ENCODE measurements at regions not wholly inside any gene's neighbourhood (a gene's known extent, or its start where the extent isn't known, plus 50 kb on each side); places are given as distances from the start of the nearest gene placed in this dataset.

DNA sequence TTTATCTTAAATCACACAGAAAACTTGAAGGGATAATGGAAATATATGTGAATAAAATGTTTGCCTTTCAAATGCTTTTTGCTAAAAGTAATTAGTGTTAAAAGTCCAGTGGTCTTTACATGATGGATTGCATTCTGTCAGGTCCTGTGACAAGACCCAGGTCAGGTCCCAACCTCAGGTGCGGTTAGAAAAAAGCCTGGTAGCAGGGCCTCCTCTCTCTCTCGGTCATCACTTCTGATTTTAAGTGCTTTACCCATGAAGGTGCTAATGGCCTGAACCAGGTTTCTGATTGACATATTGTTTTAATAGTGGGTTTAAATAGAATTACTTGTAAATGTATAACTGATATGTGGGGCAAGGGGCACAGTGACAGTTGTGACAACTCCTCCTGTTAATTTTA, 736.3 kb downstream of the POM121L12 start:
- Mint-ChIP-seq H3K9me3 (ENCODE audit: low read depth) (peaks cover 3% of the 10 kb centered on the region), H3K27ac (no peak overlapping the region), H3K4me3 (ENCODE audit: low read depth) (no peak overlapping the region), H3K27me3 (peaks cover 3% of the 10 kb centered on the region), H3K4me1 (ENCODE audit: low read depth) (peaks cover 2% of the 10 kb centered on the region), H3K36me3 (ENCODE audit: insufficient read depth) (no peaks in the 10 kb centered on the region)
- no peak for DNase-seq (ENCODE audit: low spot score, unreplicated experiment)
- TF ChIP-seq, protein P1, sequence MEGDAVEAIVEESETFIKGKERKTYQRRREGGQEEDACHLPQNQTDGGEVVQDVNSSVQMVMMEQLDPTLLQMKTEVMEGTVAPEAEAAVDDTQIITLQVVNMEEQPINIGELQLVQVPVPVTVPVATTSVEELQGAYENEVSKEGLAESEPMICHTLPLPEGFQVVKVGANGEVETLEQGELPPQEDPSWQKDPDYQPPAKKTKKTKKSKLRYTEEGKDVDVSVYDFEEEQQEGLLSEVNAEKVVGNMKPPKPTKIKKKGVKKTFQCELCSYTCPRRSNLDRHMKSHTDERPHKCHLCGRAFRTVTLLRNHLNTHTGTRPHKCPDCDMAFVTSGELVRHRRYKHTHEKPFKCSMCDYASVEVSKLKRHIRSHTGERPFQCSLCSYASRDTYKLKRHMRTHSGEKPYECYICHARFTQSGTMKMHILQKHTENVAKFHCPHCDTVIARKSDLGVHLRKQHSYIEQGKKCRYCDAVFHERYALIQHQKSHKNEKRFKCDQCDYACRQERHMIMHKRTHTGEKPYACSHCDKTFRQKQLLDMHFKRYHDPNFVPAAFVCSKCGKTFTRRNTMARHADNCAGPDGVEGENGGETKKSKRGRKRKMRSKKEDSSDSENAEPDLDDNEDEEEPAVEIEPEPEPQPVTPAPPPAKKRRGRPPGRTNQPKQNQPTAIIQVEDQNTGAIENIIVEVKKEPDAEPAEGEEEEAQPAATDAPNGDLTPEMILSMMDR (IDR thresholded peaks at IDR 0.05; ENCODE audit: unreplicated experiment): no peak

GRCh38 chr7:53776323-53776722, 740.9 kb downstream of the POM121L12 start:
- Mint-ChIP-seq H3K27ac (no peak overlapping the region), H3K4me1 (ENCODE audit: low read depth) (no peaks in the 10 kb centered on the region), H3K4me3 (ENCODE audit: low read depth) (no peak overlapping the region), H3K9me3 (ENCODE audit: low read depth) (no peaks in the 10 kb centered on the region), H3K27me3 (peaks cover 3% of the 10 kb centered on the region), H3K36me3 (ENCODE audit: insufficient read depth) (no peaks in the 10 kb centered on the region)
- no peak for DNase-seq (ENCODE audit: low spot score, unreplicated experiment)
- TF ChIP-seq, protein P1 (IDR thresholded peaks at IDR 0.05; ENCODE audit: unreplicated experiment): no peak

DNA sequence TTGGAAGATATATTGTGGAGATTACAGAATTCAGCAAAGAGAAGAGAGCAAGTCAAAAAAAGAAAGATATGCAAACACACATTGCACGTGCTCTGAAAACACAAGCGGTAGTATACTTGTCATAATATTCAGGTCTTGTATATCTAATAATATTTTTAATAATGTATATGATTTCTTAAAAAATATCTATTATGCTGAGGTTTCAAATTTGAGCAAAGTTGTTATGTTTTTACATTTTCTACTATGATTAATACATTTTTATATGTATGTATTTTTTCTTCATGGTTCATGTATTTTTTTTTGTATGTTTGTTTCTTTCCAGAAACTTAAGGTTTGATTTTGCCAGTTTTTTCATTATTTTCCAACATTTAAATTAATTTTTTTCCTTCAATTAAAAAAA, 752.4 kb upstream of the VSTM2A start:
- no peak for DNase-seq (ENCODE audit: low spot score, unreplicated experiment)
- no peaks in the 10 kb centered on the region for H3K27me3 Mint-ChIP-seq
- TF ChIP-seq, protein P1 (IDR thresholded peaks at IDR 0.05; ENCODE audit: unreplicated experiment): no peak
- H3K27ac Mint-ChIP-seq: no peak overlapping the region
- H3K4me3 Mint-ChIP-seq (ENCODE audit: low read depth): no peak overlapping the region
- H3K4me1 Mint-ChIP-seq (ENCODE audit: low read depth): no peaks in the 10 kb centered on the region
- peaks cover 2% of the 10 kb centered on the region for H3K9me3 Mint-ChIP-seq (ENCODE audit: low read depth)
- H3K36me3 Mint-ChIP-seq (ENCODE audit: insufficient read depth): no peaks in the 10 kb centered on the region

DNA sequence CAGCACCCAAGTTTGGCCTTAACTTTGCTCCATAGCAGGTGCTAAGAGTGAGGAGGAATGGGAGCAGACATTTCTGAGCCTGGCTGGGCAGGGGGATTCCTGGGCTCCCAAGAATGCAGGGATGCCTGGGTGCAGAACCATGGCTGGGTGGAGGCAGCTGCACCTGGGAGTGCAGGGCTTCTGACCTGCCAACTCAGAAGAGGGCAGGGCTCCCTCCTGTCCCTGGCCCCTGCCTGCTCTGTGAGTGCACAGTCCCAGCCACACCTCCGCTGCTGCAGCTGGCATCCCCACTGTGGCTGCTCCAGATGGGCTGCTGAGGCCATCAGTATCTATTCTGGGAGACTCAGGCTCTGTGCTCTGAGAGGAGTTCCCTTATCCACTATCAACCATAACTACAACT, 747.4 kb upstream of the VSTM2A start:
- Mint-ChIP-seq H3K9me3 (ENCODE audit: low read depth) (no peaks in the 10 kb centered on the region), H3K36me3 (ENCODE audit: insufficient read depth) (no peaks in the 10 kb centered on the region), H3K4me1 (ENCODE audit: low read depth) (peaks cover 4% of the 10 kb centered on the region), H3K27ac (no peak overlapping the region), H3K27me3 (no peaks in the 10 kb centered on the region), H3K4me3 (ENCODE audit: low read depth) (no peak overlapping the region)
- DNase-seq (ENCODE audit: low spot score, unreplicated experiment): no peak
- TF ChIP-seq, protein P1 (IDR thresholded peaks at IDR 0.05; ENCODE audit: unreplicated experiment): no peak

GRCh38 chr7:53800746-53801145, 741.4 kb upstream of the VSTM2A start:
- Mint-ChIP-seq H3K9me3 (ENCODE audit: low read depth) (no peaks in the 10 kb centered on the region), H3K4me3 (ENCODE audit: low read depth) (no peak overlapping the region), H3K27me3 (no peaks in the 10 kb centered on the region), H3K4me1 (ENCODE audit: low read depth) (peaks cover 4% of the 10 kb centered on the region), H3K27ac (no peak overlapping the region), H3K36me3 (ENCODE audit: insufficient read depth) (no peaks in the 10 kb centered on the region)
- no peak for DNase-seq (ENCODE audit: low spot score, unreplicated experiment)
- TF ChIP-seq, protein P1 (IDR thresholded peaks at IDR 0.05; ENCODE audit: unreplicated experiment): no peak

Measured in progenitor cell of endocrine pancreas (in vitro differentiated cells).